HG02571 (cell line): ENCODE measurements at regions not wholly inside any gene's neighbourhood (a gene's known extent, or its start where the extent isn't known, plus 50 kb on each side); places are given as distances from the start of the nearest gene placed in this dataset.

Experiments
- ATAC-seq: cut with Tn5 transposase; IDR thresholded peaks from one replicate; pipeline ENCODE4 v1.9.1; 2021; ENCODE audit warnings: mild to moderate bottlenecking, moderate library complexity; ENCODE audit not compliant: unreplicated experiment

GRCh38 chr6:22231616-22232015 lies 65.2 kb downstream of the PRL start:
- ATAC-seq, result no peak

GRCh38 chr6:22236626-22237414 lies 60.0 kb downstream of the PRL start:
- no peak for ATAC-seq
